GM21447 (cell line): ENCODE measurements at regions not wholly inside any gene's neighbourhood (a gene's known extent, or its start where the extent isn't known, plus 50 kb on each side); places are given as distances from the start of the nearest gene placed in this dataset.
"Not testable (repeated sequence)": the region's sequence is repeated elsewhere in the genome, so short reads cannot be mapped to it uniquely, and the experiment has no call there.

Experiments used
- ATAC-seq: cut with Tn5 transposase; IDR thresholded peaks from one replicate; pipeline ENCODE4 v1.9.1; 2021; ENCODE audit not compliant: unreplicated experiment

DNA sequence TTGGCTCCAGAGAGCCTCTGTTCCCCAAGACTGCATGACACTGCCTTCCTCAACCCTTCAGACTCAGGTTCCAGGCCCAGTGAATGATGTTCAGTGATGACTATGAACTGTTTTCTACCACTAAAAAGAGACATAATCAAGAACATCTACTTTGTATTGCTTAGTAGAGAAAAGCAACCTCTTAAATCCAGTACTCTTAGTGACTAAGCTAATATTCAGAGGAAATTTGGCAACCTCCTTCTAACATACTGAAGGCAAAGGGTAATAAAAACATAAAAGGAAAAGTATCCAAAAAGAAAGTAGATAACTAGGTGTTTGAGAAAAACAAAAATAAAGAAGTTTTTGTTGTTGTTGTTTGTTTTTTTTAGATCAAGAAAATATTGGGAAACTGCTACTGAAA is 153.3 kb upstream of the RUNX1 start:
- ATAC-seq, result no peak

DNA sequence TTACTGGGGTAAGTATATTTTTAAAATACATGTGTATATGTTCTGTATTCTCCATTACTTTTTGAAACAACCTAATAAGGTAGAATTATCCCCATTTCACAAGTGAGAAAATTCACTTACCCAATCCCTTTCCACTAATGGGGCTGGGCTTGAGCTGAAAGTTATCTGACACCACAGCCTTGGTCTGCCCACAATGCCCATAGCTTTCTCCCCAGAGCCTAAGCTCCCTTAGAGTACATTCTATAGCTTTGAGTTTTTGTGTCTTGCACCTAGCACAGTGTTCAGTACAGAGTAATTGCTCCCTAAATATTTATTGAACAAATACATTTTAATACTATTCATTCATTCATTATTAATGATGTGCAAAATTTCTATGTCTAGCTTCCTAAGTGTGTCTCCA is 152.7 kb upstream of the RUNX1 start:
- no peak for ATAC-seq

DNA sequence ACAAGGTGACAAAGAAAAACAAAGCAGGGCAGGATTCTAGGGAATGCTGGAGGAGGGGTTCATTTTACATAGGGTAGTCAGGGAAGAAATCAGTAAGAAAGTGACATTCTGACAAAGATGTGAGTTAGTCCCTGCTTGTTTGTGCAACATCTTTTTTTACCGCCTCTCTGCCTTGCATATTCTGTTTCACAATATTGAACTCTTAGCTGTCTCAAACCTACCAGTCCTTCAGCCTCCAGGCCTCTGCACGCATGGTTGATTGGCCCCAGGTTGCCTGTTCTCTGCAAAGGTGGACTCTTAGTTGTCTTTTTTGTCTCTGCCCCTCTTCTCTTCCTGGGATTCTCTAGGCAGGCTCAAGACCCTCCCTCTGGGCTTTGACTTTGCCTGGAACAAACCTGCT is 152.2 kb upstream of the RUNX1 start:
- ATAC-seq, result no peak

DNA sequence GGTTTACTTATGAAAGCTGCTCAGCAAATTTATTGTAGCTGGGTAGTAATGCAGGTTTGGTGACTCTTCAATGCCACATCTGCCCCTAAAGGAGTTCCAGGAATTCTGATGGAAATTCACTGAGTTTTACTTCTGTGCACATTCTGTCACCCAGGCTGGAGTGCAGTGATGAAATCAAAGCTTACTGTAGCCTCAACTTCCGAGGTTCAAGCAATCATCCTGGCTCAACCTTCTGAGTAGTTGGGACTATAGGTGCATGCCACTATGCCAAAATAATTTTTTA is 150.6 kb upstream of the RUNX1 start:
- no peak for ATAC-seq

DNA sequence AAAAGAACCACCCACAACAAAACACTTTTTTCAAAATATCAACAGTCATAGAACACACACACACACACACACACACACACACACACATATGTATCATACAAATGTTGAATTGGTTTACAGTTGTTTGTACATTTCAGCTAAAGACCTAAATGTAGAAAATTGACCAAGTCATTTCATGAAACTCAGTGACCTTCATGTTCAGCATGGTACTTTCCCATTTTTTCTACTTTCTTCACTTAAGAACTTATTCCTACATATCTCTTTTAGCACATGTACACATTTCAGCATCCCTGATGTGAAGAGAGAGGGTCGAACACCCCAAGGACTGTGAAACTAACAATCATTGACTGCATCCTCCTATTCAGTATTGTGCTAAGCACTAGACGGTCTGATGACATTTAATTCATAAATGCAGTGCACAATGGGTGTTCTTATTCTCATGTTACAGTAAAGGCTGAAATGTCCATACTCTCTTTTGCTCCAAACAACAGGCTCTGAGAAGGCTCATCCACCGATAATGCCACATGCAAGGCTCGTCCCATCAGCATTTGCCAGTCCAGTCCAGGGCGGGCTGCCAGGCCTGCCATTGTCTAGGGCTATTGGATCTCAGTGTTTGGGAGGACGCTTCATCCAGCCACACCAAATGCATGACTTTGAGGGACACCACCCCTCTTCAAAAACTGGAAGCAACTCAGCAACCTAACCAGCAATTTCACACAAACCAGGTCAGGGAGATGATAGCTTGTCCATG is 150.1 kb upstream of the RUNX1 start:
- no peak for ATAC-seq

DNA sequence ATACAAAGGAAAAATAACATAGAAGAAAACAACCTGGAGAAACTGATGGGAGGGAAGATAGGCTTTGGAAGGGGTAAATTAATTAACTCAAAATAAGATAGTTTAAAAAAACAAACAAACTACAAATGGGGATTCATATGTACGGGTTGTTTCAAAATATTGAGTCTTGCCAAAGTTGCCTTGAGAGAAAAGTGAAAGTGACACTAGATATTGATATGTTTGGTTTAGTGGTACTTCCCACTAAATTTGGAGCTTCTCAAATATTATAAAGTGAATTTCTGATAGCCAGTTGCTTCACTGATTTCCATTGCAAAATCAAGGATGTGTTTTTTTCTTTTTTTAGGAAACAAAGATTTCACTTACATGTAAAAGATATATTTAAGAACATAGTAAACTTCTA is 149.5 kb upstream of the RUNX1 start:
- no peak for ATAC-seq

DNA sequence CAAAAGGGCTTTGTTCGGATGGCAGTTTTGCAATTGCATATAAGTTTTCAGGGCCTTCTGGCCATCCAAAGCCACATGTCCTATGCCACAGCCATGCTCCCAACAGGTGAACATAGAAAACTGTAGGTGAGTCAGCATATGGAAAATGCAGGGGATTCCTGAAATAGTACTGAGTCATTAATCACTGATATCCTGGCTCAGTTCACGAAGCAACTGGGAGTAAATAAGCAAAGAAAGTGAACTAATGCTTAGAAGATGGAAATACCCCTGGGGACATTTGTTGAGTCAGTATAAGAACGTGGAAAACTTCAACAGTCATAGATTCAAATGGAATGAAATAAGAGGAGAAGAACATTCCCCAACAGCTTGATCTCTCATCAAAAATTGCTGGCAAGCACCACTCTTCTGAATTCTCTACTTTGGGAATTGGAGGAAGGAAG is 148.9 kb upstream of the RUNX1 start:
- ATAC-seq, result no peak

DNA sequence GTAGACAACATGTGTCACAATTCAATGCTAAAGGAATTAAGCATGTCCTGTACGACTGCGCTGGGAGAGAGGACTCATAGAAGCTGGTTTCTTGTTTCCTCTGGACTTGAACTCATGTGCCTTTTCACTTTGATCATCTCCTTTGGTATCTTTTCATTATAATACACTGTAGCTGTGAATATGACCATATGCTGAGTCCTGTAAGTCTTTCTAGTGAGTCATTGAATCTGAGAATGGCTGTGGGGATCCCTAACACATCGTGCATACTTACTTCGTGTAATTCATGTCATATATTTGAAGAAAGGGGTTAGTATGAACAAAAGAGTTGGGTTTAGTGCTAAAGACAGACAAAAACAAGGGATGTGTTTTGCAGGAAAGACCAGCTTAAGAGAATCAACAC is 148.1 kb upstream of the RUNX1 start:
- no peak for ATAC-seq

DNA sequence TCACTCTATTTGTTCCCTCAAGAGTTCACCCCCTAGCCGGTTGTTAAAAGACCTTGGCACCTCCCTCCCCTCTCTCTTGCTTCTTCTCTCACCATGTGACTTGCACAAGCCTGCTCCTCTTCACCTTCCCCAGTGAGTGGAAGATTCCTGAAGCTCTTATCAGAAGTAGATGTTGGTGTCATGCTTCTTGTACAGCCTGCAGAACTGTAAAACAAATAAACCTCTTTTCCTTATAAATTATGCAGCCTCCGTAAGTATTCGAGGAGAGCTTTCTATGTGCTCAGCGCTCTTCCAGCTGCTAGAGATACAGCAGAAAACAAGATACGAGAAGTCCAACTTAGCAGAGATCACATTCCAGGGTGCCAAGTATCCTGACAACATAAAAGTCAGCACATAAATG is 147.0 kb upstream of the RUNX1 start:
- no peak for ATAC-seq

DNA sequence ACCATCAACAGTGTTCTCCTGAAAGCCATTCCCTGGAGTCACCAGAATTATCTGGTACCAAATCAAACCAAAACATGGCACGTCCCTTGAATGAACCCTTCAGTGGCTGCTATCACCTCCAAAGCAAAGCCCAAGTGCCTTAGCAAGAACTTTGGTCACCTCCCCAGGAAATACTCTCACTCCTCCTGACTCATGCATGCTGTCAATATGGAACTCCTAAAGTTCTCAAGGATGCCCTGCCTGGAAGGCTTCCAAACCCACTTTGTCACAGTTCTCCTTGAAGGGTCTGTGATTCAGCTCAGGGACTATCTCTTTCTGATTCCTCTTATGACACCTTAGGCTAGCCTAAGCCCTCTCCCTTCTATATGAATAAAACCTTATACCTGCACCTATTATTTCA is 146.1 kb upstream of the RUNX1 start:
- ATAC-seq, result no peak

DNA sequence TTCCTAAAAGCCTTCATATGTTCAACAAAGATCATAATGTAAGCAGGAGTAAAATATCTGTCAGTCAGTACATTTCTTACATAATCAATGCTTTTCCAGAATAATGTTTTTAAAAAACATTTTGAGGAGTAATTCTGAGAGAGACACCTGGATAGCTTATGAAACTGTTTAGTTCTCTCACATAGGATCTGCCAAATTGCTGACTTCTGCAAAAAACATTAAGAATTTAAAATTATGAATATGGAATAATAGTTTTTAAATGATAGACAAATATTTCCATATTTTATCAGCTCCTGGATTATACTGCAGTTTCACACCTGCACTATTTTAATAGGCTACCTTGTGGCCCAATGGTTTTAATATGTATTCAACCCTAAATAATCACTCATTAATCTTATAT is 142.7 kb upstream of the RUNX1 start:
- ATAC-seq, result no peak

DNA sequence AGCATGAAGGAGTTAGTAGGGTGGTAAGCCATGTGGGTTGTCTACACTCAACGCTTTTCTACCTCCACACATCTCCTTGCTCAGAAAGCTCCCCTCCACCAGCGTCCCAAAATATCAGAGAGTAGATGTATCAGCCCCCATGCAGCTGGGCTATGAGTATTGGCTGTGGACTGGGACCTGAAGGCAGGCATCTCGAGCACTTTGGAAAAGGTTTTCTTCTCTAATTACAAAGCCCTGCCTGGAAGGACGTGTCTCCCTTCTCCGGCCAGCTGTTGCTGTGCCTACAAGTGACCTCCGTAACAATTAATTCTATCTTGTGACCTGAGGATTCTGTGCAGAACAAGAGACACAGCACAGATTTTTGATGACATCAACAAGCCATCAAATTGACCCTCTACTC is 142.0 kb upstream of the RUNX1 start:
- no peak for ATAC-seq

DNA sequence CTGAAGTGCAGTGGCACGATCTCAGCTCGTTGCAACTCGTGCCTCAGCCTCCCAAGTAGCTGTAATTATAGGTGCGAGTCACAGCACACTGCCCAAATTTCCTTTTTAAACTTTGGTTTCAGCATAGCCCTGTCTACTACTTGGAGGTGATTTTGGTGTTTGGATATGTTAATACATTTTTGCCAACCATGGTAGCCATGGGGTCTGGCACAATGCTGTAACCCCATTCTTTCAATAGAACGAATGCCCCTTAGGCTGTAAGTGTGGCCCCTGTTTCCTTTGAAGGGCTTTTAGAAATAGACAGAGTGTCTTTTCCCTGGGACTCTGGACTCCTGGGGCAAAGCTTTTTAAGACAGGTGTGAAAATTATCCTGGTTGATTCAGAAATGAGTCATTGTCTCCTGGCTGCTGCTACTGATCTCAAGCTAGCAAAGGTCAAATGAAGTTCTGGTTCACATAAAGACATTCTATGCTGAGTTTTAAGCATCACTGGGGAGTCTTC is 141.1 kb upstream of the RUNX1 start:
- no peak for ATAC-seq

DNA sequence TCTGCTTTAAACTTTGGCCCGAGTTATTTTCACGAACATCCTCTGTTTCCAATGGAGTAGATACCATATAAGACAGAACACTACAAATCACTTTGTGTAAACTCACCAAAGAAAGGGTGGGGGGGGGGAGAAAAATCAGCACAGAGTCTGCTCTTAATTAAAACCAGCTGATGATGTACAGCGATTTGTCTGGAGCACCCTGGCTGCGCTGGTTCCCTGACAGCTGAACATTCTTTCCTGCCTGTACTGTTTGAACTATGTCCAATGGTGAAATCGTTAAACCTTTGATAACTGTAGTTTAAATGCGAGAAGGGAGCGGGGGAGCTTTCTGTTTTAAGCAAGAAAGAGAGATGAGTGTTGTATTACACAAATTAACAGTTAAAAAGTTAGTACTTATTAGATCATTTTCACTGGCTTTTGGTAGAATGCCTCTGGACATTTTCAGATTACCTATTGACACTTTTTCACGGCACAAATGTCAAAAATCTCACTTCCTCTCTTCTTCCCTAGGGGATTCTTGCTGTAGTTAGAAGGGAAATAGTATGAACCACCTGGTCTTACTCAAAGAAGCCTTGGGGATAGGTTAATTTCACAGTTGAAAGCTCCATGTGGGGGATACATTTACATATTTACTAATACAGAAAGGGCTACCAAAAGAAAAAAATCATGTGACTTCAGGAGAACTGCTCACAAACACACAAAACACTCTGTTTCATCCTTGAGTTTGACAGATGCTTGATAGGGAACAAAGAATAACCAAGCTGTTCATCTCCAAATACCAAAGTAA is 140.2 kb upstream of the RUNX1 start:
- ATAC-seq, result peak; percentile 86

DNA sequence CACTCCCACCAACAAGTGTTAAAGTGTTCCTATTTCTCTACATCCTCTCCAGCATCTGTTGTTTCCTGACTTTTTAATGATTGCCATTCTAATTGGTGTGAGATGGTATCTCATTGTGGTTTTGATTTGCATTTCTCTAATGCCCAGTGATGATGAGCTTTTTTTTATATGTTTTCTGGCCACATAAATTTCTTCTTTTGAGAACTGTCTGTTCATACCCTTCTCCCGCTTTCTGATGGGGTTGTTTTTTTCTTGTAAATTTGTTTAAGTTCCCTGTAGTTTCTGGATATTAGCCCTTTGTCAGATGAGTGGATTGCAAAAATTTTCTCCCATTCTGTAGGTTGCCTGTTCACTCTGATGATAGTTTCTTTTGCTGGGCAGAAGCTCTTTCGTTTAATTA is 134.3 kb upstream of the RUNX1 start:
- not testable (repeated sequence) for ATAC-seq

DNA sequence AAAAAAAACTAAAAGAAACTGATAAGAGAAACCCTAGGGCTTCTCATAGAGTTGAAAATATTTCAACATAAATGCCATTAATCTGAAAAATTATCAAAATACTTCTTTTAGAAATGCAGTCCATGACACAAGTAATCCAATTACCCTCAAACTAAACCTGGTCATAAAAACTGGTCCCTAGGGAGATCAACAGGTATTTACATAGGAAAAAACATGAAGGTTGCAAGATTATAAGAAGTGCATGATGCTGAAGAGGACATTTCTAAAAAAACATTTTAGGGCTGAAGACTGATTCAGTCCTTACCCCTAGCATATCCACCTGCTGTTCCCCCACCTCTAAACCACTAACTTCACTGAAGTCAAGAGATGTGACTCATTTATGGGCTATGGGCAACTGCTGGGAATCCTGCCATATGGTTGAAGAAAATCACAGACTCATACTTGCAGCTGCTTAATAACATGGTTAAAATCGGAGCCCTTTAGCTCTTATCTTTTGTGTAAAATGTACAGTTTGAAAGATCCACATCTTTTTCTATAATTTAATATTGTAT is 131.0 kb upstream of the RUNX1 start:
- ATAC-seq, result no peak

DNA sequence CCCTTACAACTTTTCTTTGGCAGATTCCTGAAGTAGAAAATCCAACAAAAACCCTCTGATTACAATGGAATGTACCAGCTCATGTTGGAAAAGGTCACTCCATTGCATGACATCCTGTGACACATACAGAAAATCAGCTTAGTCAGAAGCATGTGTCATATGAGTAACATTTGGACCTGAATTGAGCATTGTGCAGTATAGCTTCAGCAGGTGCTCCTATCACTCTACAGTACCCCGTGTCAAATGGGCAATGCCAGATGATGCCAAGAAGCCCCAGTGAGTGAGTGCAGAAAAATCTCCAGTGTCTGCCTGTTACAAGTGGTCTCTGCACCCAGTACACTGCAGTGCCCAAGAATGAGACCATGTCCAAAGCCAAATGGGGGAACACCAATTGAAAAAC is 129.7 kb upstream of the RUNX1 start:
- ATAC-seq, result no peak

DNA sequence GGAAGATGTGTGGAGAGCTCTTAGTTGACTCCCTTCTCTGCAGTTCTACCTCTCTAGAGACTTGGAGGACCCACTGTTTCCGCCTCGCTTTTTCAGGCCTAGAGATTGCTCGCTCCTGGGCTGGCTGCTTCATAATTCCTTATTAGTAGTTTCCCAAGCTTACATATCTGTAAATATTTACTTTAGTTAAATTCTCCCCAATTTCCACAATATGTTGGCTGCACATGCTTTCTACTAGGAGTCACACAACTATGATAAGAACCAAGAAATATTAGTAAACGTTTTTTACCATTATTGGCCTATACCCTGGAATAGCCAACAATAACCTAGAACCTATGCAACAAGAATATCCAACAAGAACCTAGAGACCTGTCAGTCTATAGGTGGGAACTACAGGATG is 129.0 kb upstream of the RUNX1 start:
- no peak for ATAC-seq

DNA sequence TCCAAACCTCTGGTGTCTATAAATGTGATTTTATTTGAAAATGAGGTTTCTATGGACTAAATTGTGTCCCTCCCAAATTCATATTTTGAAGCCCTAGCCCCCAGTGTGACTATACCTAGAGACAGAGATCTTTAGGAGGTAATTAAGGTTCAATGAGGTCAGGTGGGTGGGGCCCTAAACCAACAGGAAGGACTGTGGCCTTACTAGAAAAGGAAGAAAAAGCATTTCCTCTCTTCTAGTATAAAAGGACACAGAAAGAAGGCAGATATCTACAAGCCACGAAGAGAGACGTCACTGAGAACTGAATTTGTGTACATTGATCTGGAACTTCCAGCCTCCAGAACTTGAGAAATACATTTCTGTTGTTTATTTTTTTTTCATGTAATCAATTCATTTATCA is 123.1 kb upstream of the RUNX1 start:
- no peak for ATAC-seq

DNA sequence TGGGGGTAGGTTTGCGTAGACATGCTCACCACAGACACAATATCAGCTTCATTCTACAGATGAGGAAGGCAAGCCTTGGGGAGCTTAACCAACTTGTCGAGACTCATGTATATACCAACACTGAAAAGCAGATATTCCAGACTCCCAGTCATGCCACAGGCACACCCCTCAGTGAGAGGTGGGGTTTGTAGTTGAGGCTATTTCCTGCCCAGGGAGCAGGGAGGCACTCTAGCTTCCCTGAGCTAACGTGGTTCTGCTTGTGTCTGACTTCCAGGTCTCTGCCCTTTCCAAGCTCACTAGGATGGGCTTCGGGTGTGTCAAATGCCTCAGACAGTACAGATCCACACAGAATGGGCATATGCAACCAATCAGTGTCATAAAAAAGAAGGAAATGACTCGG is 122.3 kb upstream of the RUNX1 start:
- no peak for ATAC-seq

DNA sequence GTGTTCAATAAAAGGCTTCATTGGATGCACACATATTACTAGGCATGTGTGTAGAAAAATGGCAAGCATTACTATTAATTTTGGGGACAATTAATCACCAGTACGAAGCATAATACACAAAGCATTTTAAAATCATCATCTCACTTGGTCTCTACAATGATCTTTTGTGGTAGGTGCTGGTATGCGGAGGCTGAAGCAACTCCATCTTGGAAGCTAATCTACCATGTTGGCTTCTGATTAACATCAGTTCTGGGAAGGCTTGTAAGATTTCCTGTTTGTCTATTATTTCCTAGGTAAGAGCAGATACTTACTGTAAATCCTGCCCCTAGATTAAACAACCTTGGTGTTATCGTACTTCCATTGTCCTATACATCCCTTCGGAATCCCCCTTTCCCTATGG is 121.7 kb upstream of the RUNX1 start:
- ATAC-seq, result no peak

DNA sequence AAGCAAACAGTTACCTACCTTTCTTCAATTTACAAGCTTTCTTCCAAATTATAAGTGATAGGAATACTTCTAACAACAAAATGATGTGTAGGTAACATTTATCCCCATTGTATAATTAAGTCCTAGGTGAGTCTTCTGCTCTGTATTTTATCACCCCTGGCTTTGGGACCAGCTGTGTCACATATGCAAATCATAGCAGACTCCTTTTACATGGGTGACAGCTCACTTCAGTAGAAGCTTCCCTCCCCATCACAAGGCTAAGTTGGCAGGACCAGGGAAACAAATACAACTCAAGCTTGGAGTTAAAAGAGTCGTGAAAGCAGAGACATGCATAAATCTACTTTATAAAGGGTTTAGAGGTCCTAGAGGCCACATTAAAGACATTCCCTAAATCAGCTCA is 121.1 kb upstream of the RUNX1 start:
- ATAC-seq, result no peak
